Smooth muscle cell (in vitro differentiated cells): ENCODE measurements at regions not wholly inside any gene's neighbourhood (a gene's known extent, or its start where the extent isn't known, plus 50 kb on each side); places are given as distances from the start of the nearest gene placed in this dataset.

Experiments
- DNase-seq: peaks from one replicate; lab custom pipeline; 2025; ENCODE audit not compliant: unreplicated experiment; lab: John Stamatoyannopoulos, UW
- H2AFZ ChIP-seq: fragments of 200-600 bp; sonication (generic); 2 replicates; pipeline ENCODE4 v1.6.0; 2016; ENCODE audit warnings: antibody characterized with exemption, low read depth, mild to moderate bottlenecking
- H3F3A ChIP-seq: fragments of 200-600 bp; sonication (generic); 2 replicates; pipeline ENCODE4 v1.6.0; 2017; ENCODE audit warnings: antibody characterized with exemption, low read depth
- H3K27ac ChIP-seq: fragments of 200-600 bp; sonication (generic); 2 replicates; pipeline ENCODE4 v1.5.1; 2016; ENCODE audit warnings: low read depth, mild to moderate bottlenecking
- H3K27me3 ChIP-seq: fragments of 200-600 bp; sonication (generic); 2 replicates; pipeline ENCODE4 v1.6.1; 2016; ENCODE audit warnings: low read depth, mild to moderate bottlenecking
- H3K36me3 ChIP-seq: fragments of 200-600 bp; sonication (generic); 2 replicates; pipeline ENCODE4 v1.5.1; 2016; ENCODE audit warnings: low read depth
- H3K4me1 ChIP-seq: fragments of 200-600 bp; sonication (generic); 2 replicates; pipeline ENCODE4 v1.5.1; 2016; ENCODE audit warnings: low read depth
- H3K4me2 ChIP-seq: fragments of 200-600 bp; sonication (generic); 2 replicates; pipeline ENCODE4 v1.6.0; 2016; ENCODE audit warnings: mild to moderate bottlenecking
- H3K4me3 ChIP-seq: fragments of 200-600 bp; sonication (generic); 2 replicates; pipeline ENCODE4 v1.5.1; 2016; ENCODE audit warnings: mild to moderate bottlenecking
- H3K79me2 ChIP-seq: fragments of 200-600 bp; sonication (generic); 2 replicates; pipeline ENCODE4 v1.6.0; 2016; ENCODE audit warnings: low read depth, mild to moderate bottlenecking
- H3K9ac ChIP-seq: fragments of 200-600 bp; sonication (generic); 2 replicates; pipeline ENCODE4 v1.6.0; 2016; ENCODE audit warnings: low read depth
- H3K9me3 ChIP-seq: fragments of 200-600 bp; sonication (generic); replicated peaks from 2 replicates; pipeline ENCODE4 v1.5.1; 2016; ENCODE audit warnings: low read depth
- H4K20me1 ChIP-seq: fragments of 200-600 bp; sonication (generic); 2 replicates; pipeline ENCODE4 v1.6.0; 2016; ENCODE audit warnings: low read depth
- CTCF ChIP-seq: fragments of 200-600 bp; sonication (generic); IDR thresholded peaks from 2 replicates; pipeline ENCODE4 v1.5.1; 2017; ENCODE audit warnings: borderline replicate concordance, mild to moderate bottlenecking, antibody characterized with exemption; ENCODE audit not compliant: insufficient read depth, poor library complexity, severe bottlenecking
- WGBS: methylation state at CpG from one replicate; pipeline ENCODE4 v1.1.7; 2016; ENCODE audit warnings: low lambda C conversion rate; 5-methylcytosine and 5-hydroxymethylcytosine counted together

- H3K36me3 ChIP-seq = no peaks in the 10 kb centered on the region
- no peak overlapping the region for H3K4me2 ChIP-seq
- no peak overlapping the region for H3K4me3 ChIP-seq
- H4K20me1 ChIP-seq = no peaks in the 10 kb centered on the region
- H3K79me2 ChIP-seq = no peaks in the 10 kb centered on the region
- peaks cover under 1% of the 10 kb centered on the region for H3K27me3 ChIP-seq
- H3F3A ChIP-seq = no peaks in the 10 kb centered on the region
- no peak for TF ChIP-seq CTCF
- H3K9me3 ChIP-seq = no peaks in the 10 kb centered on the region
- DNase-seq = no peak
- no peak overlapping the region for H3K9ac ChIP-seq
- peaks cover 6% of the 10 kb centered on the region for H3K4me1 ChIP-seq
- 95% methylated on average over 12 of the region's 12 CpGs for WGBS
- no peak overlapping the region for H2AFZ ChIP-seq
- H3K27ac ChIP-seq = no peak overlapping the region
These were observed 208.1 kb downstream of the CTTN start for GRCh38 chr11:70606248-70606950.

GRCh38 chr11:70606951-70607330, 208.6 kb downstream of the CTTN start:
- H3K4me1 ChIP-seq = peaks cover 6% of the 10 kb centered on the region
- no peak overlapping the region for H3K27ac ChIP-seq
- peaks cover 4% of the 10 kb centered on the region for H3K27me3 ChIP-seq
- no peaks in the 10 kb centered on the region for H3F3A ChIP-seq
- H3K36me3 ChIP-seq = no peaks in the 10 kb centered on the region
- H4K20me1 ChIP-seq = no peaks in the 10 kb centered on the region
- no peaks in the 10 kb centered on the region for H3K9me3 ChIP-seq
- DNase-seq = no peak
- no peak overlapping the region for H2AFZ ChIP-seq
- H3K4me2 ChIP-seq = no peak overlapping the region
- H3K9ac ChIP-seq = no peak overlapping the region
- no peaks in the 10 kb centered on the region for H3K79me2 ChIP-seq
- no peak overlapping the region for H3K4me3 ChIP-seq
- 86% methylated on average over 10 of the region's 10 CpGs for WGBS
- TF ChIP-seq CTCF = no peak

GRCh38 chr11:70607561-70607960, 209.2 kb downstream of the CTTN start:
- whole genome bisulfite sequencing = 81% methylated on average over 6 of the region's 6 CpGs
- peaks cover 4% of the 10 kb centered on the region for H3K27me3 ChIP-seq
- H3K9me3 ChIP-seq = no peaks in the 10 kb centered on the region
- no peak for DNase-seq
- H3K4me1 ChIP-seq = peaks cover 6% of the 10 kb centered on the region
- no peaks in the 10 kb centered on the region for H3F3A ChIP-seq
- H3K4me3 ChIP-seq = no peak overlapping the region
- no peak overlapping the region for H3K27ac ChIP-seq
- no peak for TF ChIP-seq CTCF
- no peak overlapping the region for H3K4me2 ChIP-seq
- no peak overlapping the region for H3K9ac ChIP-seq
- no peaks in the 10 kb centered on the region for H3K36me3 ChIP-seq
- H3K79me2 ChIP-seq = no peaks in the 10 kb centered on the region
- no peaks in the 10 kb centered on the region for H4K20me1 ChIP-seq
- no peak overlapping the region for H2AFZ ChIP-seq
